Umbilical cord (tissue), 1 donor: ENCODE measurements at regions not wholly inside any gene's neighbourhood (a gene's known extent, or its start where the extent isn't known, plus 50 kb on each side); places are given as distances from the start of the nearest gene placed in this dataset.

Experiments
- DNase-seq: peaks from one replicate; pipeline ENCODE4 v3.0.0-alpha.2; 2015; ENCODE audit warnings: low spot score

GRCh38 chr1:88060112-88060673 is 623.9 kb upstream of the PKN2 start:
- peak; percentile 5 for DNase-seq

- peak; percentile 77 for DNase-seq
Observed at GRCh38 chr1:88060750-88061491, 623.2 kb upstream of the PKN2 start.

GRCh38 chr1:88061492-88062177 is 622.4 kb upstream of the PKN2 start:
- DNase-seq = peak; percentile 32

- no peak for DNase-seq
Observed at GRCh38 chr1:88062650-88063153, 621.4 kb upstream of the PKN2 start.

- peak; percentile 44 for DNase-seq
Observed at GRCh38 chr1:88063605-88064004, 620.5 kb upstream of the PKN2 start.

GRCh38 chr1:88068407-88068960 is 615.6 kb upstream of the PKN2 start:
- DNase-seq = no peak

- no peak for DNase-seq
Observed at GRCh38 chr1:88070956-88071355, 613.1 kb upstream of the PKN2 start.

GRCh38 chr1:88074661-88075060 is 609.4 kb upstream of the PKN2 start:
- no peak for DNase-seq

GRCh38 chr1:88075813-88076212 is 608.3 kb upstream of the PKN2 start:
- no peak for DNase-seq

GRCh38 chr1:88079036-88079435 is 605.0 kb upstream of the PKN2 start:
- no peak for DNase-seq

- DNase-seq = no peak
Observed at GRCh38 chr1:88080875-88081274, 603.2 kb upstream of the PKN2 start.

- no peak for DNase-seq
Observed at GRCh38 chr1:88088481-88088880, 595.6 kb upstream of the PKN2 start.

- DNase-seq = no peak
Observed at GRCh38 chr1:88089961-88090360, 594.1 kb upstream of the PKN2 start.

- DNase-seq = no peak
Observed at GRCh38 chr1:88098881-88099280, 585.2 kb upstream of the PKN2 start.

- DNase-seq = no peak
Observed at GRCh38 chr1:88101041-88101440, 583.0 kb upstream of the PKN2 start.

- DNase-seq = peak; percentile 50
Observed at GRCh38 chr1:88104236-88104635, 579.8 kb upstream of the PKN2 start.

GRCh38 chr1:88104886-88105285 is 579.2 kb upstream of the PKN2 start:
- no peak for DNase-seq

GRCh38 chr1:88111816-88112215 is 572.3 kb upstream of the PKN2 start:
- no peak for DNase-seq

GRCh38 chr1:88117597-88117996 is 566.5 kb upstream of the PKN2 start:
- DNase-seq = no peak

- no peak for DNase-seq
Observed at GRCh38 chr1:88118176-88118845, 565.8 kb upstream of the PKN2 start.

GRCh38 chr1:88124614-88125013 is 559.5 kb upstream of the PKN2 start:
- DNase-seq = no peak

GRCh38 chr1:88126467-88126866 is 557.6 kb upstream of the PKN2 start:
- DNase-seq = no peak
